ENCODE measurements at regions not wholly inside any gene's neighbourhood (a gene's known extent, or its start where the extent isn't known, plus 50 kb on each side); places are given as distances from the start of the nearest gene placed in this dataset.

DNA sequence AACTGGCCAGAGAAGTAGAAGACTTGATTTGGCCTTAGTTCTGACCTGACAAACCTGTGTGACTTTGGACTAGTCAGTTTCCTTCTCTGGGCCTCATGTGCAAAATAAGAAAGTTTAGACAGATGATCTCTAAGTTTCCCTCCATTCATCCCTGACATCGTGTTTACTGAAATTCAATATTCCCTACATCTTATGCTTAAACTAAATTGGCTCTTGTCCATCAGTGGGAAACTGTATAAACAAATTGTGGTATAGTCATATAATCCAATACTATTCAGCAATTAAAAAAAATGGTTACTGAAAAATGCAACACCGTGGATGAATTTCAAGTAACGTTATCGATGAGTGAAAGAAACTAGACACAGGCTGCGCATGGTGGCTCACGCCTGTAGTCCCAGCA, 64.4 kb upstream of the HRH1 start:
- TF ChIP-seq, protein P1, sequence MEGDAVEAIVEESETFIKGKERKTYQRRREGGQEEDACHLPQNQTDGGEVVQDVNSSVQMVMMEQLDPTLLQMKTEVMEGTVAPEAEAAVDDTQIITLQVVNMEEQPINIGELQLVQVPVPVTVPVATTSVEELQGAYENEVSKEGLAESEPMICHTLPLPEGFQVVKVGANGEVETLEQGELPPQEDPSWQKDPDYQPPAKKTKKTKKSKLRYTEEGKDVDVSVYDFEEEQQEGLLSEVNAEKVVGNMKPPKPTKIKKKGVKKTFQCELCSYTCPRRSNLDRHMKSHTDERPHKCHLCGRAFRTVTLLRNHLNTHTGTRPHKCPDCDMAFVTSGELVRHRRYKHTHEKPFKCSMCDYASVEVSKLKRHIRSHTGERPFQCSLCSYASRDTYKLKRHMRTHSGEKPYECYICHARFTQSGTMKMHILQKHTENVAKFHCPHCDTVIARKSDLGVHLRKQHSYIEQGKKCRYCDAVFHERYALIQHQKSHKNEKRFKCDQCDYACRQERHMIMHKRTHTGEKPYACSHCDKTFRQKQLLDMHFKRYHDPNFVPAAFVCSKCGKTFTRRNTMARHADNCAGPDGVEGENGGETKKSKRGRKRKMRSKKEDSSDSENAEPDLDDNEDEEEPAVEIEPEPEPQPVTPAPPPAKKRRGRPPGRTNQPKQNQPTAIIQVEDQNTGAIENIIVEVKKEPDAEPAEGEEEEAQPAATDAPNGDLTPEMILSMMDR (IDR thresholded peaks at IDR 0.05; ENCODE audit: control extremely low read depth, extremely low read depth, low read depth, missing control alignments), result no peak
- DNase-seq (ENCODE audit: extremely low spot score), result no peak
- ChIA-PET POLR2A (no interaction called here), CTCF (no interaction called here)

DNA sequence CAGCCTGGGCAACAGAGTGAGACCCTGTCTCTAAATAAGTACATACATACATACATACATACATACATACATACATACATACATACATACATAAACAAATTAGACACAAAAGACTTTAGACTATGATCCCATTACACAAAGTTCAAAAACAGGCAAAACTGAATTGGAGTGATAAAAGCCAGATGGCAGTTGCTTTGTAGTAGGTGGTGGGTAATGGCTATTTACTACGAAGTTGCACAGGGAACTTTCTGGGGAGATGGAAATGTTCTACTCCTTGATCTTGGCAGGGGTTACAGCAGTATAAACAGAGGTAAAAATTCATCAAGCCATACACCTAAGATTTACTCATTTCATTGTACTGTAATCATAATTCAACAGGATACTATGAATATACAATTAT, 63.7 kb upstream of the HRH1 start:
- DNase-seq (ENCODE audit: extremely low spot score), result no peak
- ChIA-PET CTCF (no interaction called here), POLR2A (no interaction called here)
- TF ChIP-seq, protein P1 (IDR thresholded peaks at IDR 0.05; ENCODE audit: control extremely low read depth, extremely low read depth, low read depth, missing control alignments), result no peak

- TF ChIP-seq, protein P1 (IDR thresholded peaks at IDR 0.05; ENCODE audit: control extremely low read depth, extremely low read depth, low read depth, missing control alignments), result no peak
- DNase-seq (ENCODE audit: extremely low spot score), result no peak
- POLR2A ChIA-PET, result no interaction called here
- CTCF ChIA-PET, result interaction anchor here (2.6 kb wide), 1 partner anchor 30 kb away, joined by 7 read pairs; no protein-coding TSS in a partner anchor
Observed at GRCh38 chr3:11091088-11091590, 63.2 kb upstream of the HRH1 start.

DNA sequence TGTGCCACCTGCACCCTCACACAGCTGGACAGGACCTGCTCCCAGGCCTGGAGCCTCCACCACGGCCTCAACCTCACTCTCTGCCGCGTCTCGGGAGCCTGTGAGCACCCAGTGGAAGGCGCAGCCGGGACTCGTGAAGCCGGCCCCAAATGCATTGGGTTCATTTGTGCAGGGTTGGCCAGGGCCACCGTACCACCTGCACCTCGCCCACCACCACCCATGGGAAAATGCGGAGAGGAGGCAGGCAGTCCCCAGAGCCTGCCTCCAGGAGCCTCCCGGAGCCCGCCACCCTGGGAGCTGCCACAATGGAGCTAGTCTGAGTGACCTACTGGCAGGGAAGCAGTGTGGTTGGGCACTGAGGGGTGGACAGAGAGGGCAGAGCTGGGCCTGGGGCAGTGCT, 62.5 kb upstream of the HRH1 start:
- TF ChIP-seq, protein P1 (IDR thresholded peaks at IDR 0.05; ENCODE audit: control extremely low read depth, extremely low read depth, low read depth, missing control alignments), result no peak
- ChIA-PET CTCF (interaction anchor here (2.6 kb wide), 1 partner anchor 31 kb away, joined by 7 read pairs; no protein-coding TSS in a partner anchor), POLR2A (no interaction called here)
- DNase-seq (ENCODE audit: extremely low spot score), result no peak

DNA sequence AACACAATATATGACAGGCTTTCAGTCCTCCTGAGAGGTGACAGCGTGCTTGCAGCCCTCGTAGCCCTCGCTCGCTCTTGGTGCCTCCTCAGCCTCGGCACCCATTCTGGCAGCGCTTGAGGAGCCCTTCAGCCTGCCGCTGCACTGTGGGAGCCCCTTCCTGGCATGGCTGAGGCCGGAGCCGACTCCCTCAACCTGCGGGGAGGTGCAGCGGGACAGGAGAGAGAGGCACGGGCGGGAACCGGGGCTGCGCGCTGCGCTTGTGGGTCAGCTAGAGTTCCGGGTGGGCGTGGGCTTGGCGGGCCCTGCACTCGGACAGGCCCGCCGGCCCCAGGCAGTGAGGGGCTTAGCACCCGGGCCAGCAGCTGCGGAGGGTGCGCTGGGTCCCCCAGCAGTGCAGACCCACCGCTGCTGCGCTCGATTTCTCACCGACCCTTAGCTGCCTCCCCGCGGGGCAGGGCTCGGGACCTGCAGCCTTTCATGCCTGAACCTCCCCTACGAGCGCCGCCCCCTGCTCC, 60.4 kb upstream of the HRH1 start:
- TF ChIP-seq, protein P1 (IDR thresholded peaks at IDR 0.05; ENCODE audit: control extremely low read depth, extremely low read depth, low read depth, missing control alignments), result no peak
- POLR2A ChIA-PET, result no interaction called here
- CTCF ChIA-PET, result interaction anchor here (1.3 kb wide), 1 partner anchor 11 kb away, joined by 3 read pairs; no protein-coding TSS in a partner anchor
- DNase-seq (ENCODE audit: extremely low spot score), result no peak

- ChIA-PET POLR2A (no interaction called here), CTCF (no interaction called here)
- TF ChIP-seq, protein P1 (IDR thresholded peaks at IDR 0.05; ENCODE audit: control extremely low read depth, extremely low read depth, low read depth, missing control alignments), result no peak
- no peak for DNase-seq (ENCODE audit: extremely low spot score)
Observed at GRCh38 chr3:11095932-11096265, 58.4 kb upstream of the HRH1 start.
